AG10803 (cell line): ENCODE measurements at regions not wholly inside any gene's neighbourhood (a gene's known extent, or its start where the extent isn't known, plus 50 kb on each side); places are given as distances from the start of the nearest gene placed in this dataset.

Source experiments
- DNase-seq: peaks from one replicate; pipeline ENCODE4 v3.0.0; 2010; ENCODE audit warnings: low read depth
- H3K4me3 ChIP-seq: 2 replicates; pipeline ENCODE4 v1.5.1; 2011; ENCODE audit warnings: mild to moderate bottlenecking, low read length, control low read depth
- TF ChIP-seq, protein P1 (sequence below): conservative IDR thresholded peaks from 2 replicates; pipeline ENCODE4 v1.5.1; 2011; ENCODE audit warnings: mild to moderate bottlenecking, low read length, control low read depth, inconsistent platforms

DNA sequence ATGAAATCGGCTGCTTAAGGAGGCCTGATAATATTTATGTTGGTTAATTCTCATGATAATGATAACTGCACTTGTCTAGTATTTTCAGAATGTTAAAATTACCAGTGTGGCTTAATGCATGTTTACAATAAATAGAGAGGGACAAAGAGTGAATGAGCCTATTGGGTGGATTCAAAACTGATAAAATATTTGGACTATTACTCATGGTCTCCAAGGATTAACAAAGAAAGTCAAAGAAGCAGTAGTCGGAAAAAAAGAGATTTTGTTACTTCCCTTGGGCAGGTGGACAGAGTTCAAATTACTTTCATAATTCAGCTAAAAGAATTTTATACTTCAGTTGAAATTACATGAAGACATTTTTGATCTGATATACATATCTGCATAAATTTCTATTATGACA, 258.2 kb upstream of the PMFBP1 start:
- no peak for DNase-seq
- H3K4me3 ChIP-seq, result no peak overlapping the region
- TF ChIP-seq, protein P1, sequence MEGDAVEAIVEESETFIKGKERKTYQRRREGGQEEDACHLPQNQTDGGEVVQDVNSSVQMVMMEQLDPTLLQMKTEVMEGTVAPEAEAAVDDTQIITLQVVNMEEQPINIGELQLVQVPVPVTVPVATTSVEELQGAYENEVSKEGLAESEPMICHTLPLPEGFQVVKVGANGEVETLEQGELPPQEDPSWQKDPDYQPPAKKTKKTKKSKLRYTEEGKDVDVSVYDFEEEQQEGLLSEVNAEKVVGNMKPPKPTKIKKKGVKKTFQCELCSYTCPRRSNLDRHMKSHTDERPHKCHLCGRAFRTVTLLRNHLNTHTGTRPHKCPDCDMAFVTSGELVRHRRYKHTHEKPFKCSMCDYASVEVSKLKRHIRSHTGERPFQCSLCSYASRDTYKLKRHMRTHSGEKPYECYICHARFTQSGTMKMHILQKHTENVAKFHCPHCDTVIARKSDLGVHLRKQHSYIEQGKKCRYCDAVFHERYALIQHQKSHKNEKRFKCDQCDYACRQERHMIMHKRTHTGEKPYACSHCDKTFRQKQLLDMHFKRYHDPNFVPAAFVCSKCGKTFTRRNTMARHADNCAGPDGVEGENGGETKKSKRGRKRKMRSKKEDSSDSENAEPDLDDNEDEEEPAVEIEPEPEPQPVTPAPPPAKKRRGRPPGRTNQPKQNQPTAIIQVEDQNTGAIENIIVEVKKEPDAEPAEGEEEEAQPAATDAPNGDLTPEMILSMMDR, result no peak

DNA sequence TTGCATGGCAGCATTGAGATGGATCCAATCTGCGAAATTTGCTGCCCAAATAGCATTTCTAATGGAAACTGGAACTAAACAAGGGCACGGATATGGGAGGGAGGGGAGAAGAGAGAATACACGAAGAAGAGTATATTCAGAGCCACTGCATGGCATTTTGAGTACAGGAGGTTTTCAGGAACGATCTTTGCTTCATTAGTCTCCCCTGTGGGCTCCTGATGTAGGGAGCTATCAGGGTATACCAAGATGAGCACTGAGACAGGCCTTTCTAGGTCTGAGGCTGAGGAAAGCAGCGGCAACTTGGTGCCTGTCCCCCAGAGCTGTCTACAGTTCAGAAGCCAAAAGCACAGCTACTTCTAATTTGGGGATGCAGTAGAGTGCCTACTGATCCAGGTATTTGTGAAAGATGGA, 257.7 kb upstream of the PMFBP1 start:
- TF ChIP-seq, protein P1, result no peak

DNA sequence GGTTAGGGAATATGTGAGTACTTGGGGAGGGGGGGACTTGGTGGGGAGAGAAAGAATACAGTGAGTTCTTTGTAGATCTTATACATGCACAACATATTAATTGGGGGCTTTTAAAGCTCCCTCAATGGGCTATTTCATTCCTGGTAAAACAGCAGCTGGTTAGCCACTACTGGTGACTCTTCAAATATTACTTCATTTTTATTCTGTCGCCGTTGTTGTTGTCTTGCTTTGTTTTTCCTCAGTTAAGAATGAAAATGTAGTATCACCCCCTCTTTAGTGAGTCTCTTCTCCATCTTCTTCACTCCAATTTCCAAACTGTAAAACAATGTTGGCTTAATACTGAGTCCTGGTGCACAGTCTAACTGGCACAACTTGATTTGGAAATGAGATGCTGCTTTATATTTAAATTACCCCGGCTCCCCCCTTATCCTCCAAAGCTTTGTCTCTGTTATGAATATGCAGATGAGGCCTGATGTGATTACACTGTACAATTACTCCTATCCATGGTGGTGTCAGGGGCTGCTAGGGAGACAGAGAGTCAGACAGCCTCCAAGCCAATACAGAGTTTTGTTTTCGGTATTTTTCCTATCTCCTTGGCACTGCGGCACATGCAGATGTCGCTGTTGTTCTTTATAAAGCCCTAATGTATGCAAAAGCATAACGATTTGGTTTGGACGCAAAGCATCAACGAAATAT, 256.9 kb upstream of the PMFBP1 start:
- no peak overlapping the region for H3K4me3 ChIP-seq
- TF ChIP-seq, protein P1, result no peak
- no peak for DNase-seq

More for the DNA sequence above, 257.7 kb upstream of the PMFBP1 start:
- DNase-seq, result no peak
- H3K4me3 ChIP-seq, result no peak overlapping the region

DNA sequence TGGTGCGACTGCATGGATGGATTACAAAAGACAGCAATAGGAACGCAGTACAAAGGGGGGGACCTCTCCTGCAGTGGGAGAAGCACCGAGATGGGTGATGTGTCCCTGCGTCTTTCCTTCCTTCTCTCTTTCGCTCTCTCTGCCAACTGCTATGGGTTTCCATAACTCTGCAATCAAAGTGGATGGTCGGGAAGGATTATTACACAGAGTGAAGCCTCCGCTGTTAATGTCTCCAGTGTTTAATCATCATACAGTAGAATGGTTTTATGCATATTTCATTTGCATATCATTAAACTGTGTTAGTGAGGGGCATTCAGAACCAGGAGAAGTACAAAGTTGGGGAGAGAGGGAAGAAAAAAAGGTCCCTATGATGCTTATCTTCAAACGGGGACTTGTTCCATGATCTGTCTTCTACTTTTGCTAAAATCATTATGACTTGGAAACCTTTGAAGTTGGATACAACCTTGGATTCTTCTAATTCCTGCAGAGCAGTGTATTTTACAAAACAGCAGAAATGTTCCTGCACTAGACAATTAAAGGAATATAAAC, 255.9 kb upstream of the PMFBP1 start:
- no peak for DNase-seq
- no peak overlapping the region for H3K4me3 ChIP-seq
- TF ChIP-seq, protein P1, result no peak

DNA sequence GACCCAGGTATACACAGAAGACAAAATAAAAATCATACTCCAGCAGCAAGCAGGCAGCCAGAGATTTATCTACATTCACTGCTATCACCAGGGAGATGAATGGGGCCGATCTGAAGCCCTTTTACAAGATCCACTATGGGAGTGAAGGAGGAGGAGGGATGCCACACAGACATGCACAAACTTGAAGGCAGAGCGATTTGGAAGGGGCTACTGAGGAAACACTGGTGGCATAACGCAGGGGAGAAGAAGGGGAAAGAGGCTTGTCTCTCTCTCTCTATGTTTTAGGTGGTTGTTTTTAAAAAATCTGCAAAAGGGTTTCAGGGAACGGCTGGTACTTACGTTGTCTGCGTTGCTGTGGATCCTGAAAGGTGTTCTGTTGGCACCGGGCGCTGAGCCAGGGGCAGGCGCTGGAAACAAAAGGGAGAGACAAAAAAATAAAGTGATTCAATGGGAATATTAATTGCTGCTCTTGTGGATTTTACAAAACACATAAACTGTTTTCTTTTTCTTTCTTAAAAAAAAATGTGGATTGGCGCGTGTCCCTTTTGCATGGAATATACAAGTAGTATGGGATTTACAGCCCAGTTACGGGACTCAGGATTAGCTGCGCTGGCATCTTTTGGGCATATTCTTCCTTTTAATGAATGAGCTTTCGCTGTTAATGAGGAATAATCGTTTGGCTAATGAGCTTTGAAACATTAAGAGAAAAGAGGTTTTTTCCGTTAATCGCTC, 255.3 kb upstream of the PMFBP1 start:
- TF ChIP-seq, protein P1, result no peak
- no peak for DNase-seq
- H3K4me3 ChIP-seq, result no peak overlapping the region

DNA sequence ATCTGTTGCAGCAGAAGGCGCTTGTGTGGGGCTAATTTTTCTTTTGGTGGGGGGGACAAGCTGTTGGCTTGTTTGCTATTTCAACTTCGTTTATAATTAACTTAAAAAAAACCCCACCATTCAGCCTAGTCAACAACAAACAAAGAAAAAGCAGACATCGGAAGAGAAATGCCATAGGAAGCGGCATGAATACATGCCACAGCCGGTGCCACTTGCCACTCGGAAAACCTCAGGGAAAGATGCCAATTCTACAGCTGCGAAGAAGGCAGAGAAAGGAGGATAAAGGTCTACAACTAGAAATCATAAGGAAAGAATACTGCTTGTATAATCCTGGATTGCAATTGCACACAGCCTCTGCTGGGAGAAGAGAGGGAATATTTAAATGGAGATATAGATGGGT, 254.4 kb upstream of the PMFBP1 start:
- no peak overlapping the region for H3K4me3 ChIP-seq
- TF ChIP-seq, protein P1, result no peak
- DNase-seq, result no peak
